HUES6 (cell line): ENCODE measurements at regions not wholly inside any gene's neighbourhood (a gene's known extent, or its start where the extent isn't known, plus 50 kb on each side); places are given as distances from the start of the nearest gene placed in this dataset.

Experiments used
- H3K27ac ChIP-seq: 2 replicates; pipeline ENCODE4 v1.7.0; 2013; ENCODE audit warnings: low read depth, mild to moderate bottlenecking, low read length, inconsistent platforms
- H3K27me3 ChIP-seq: 2 replicates; pipeline ENCODE4 v1.6.1; 2013; ENCODE audit warnings: low read length; ENCODE audit not compliant: control insufficient read depth, insufficient read depth
- H3K36me3 ChIP-seq: 2 replicates; pipeline ENCODE4 v1.6.1; 2013; ENCODE audit warnings: low read length; ENCODE audit not compliant: control insufficient read depth, insufficient read depth
- H3K4me1 ChIP-seq: 2 replicates; pipeline ENCODE4 v1.6.1; 2013; ENCODE audit warnings: low read length; ENCODE audit not compliant: control insufficient read depth, insufficient read depth
- H3K4me3 ChIP-seq: 2 replicates; pipeline ENCODE4 v1.5.1; 2013; ENCODE audit warnings: low read depth, low read length
- H3K9ac ChIP-seq: one replicate; pipeline ENCODE4 v1.6.1; 2013; ENCODE audit warnings: mild to moderate bottlenecking, low read length
- H3K9me3 ChIP-seq: 2 replicates; pipeline ENCODE4 v1.6.1; 2013; ENCODE audit warnings: low read depth, low read length; ENCODE audit not compliant: control insufficient read depth, insufficient read depth

GRCh38 chr18:2207294-2207693, 364.0 kb downstream of the METTL4 start:
- H3K27ac ChIP-seq = no peak overlapping the region
- no peak overlapping the region for H3K4me3 ChIP-seq
- no peaks in the 10 kb centered on the region for H3K4me1 ChIP-seq
- H3K9ac ChIP-seq = no peak overlapping the region
- no peaks in the 10 kb centered on the region for H3K36me3 ChIP-seq
- H3K27me3 ChIP-seq = no peaks in the 10 kb centered on the region
- H3K9me3 ChIP-seq = no peaks in the 10 kb centered on the region

- H3K27me3 ChIP-seq = no peaks in the 10 kb centered on the region
- H3K9ac ChIP-seq = no peak overlapping the region
- no peaks in the 10 kb centered on the region for H3K4me1 ChIP-seq
- 0 out of 2 replicates have a peak, but pooled peaks cover 3% of the 10 kb centered on the region for H3K9me3 ChIP-seq
- no peaks in the 10 kb centered on the region for H3K36me3 ChIP-seq
- no peak overlapping the region for H3K4me3 ChIP-seq
- H3K27ac ChIP-seq = no peak overlapping the region
Measured at GRCh38 chr18:2212598-2213205, 358.6 kb downstream of the METTL4 start.

- no peak overlapping the region for H3K4me3 ChIP-seq
- H3K27me3 ChIP-seq = no peaks in the 10 kb centered on the region
- no peaks in the 10 kb centered on the region for H3K4me1 ChIP-seq
- no peak overlapping the region for H3K27ac ChIP-seq
- H3K36me3 ChIP-seq = no peaks in the 10 kb centered on the region
- no peak overlapping the region for H3K9ac ChIP-seq
- 0 out of 2 replicates have a peak, but pooled peaks cover 3% of the 10 kb centered on the region for H3K9me3 ChIP-seq
Measured at GRCh38 chr18:2213905-2214304, 357.4 kb downstream of the METTL4 start.

GRCh38 chr18:2217356-2217755, 353.9 kb downstream of the METTL4 start:
- Histone ChIP-seq H3K4me3 (no peak overlapping the region), H3K9me3 (0 out of 2 replicates have a peak, but pooled peaks cover 3% of the 10 kb centered on the region), H3K4me1 (no peaks in the 10 kb centered on the region), H3K27me3 (no peaks in the 10 kb centered on the region), H3K9ac (no peak overlapping the region), H3K36me3 (no peaks in the 10 kb centered on the region), H3K27ac (no peak overlapping the region)

GRCh38 chr18:2218101-2218500, 353.2 kb downstream of the METTL4 start:
- no peak overlapping the region for H3K27ac ChIP-seq
- no peaks in the 10 kb centered on the region for H3K27me3 ChIP-seq
- no peak overlapping the region for H3K4me3 ChIP-seq

GRCh38 chr18:2219706-2220105, 351.6 kb downstream of the METTL4 start:
- H3K4me3 ChIP-seq = no peak overlapping the region
- H3K27me3 ChIP-seq = no peaks in the 10 kb centered on the region
- no peaks in the 10 kb centered on the region for H3K36me3 ChIP-seq
- no peak overlapping the region for H3K9ac ChIP-seq
- 0 out of 2 replicates have a peak, but pooled peaks cover 3% of the 10 kb centered on the region for H3K9me3 ChIP-seq
- no peaks in the 10 kb centered on the region for H3K4me1 ChIP-seq
- no peak overlapping the region for H3K27ac ChIP-seq

More at GRCh38 chr18:2218101-2218500, 353.2 kb downstream of the METTL4 start:
- Histone ChIP-seq H3K4me1 (no peaks in the 10 kb centered on the region), H3K9me3 (0 out of 2 replicates have a peak, but pooled peaks cover 3% of the 10 kb centered on the region), H3K36me3 (no peaks in the 10 kb centered on the region), H3K9ac (no peak overlapping the region)

GRCh38 chr18:2222270-2223185, 348.8 kb downstream of the METTL4 start:
- no peaks in the 10 kb centered on the region for H3K4me1 ChIP-seq
- H3K36me3 ChIP-seq = no peaks in the 10 kb centered on the region
- H3K4me3 ChIP-seq = no peak overlapping the region
- H3K27me3 ChIP-seq = no peaks in the 10 kb centered on the region
- H3K9ac ChIP-seq = no peak overlapping the region
- no peak overlapping the region for H3K27ac ChIP-seq
- no peaks in the 10 kb centered on the region for H3K9me3 ChIP-seq

GRCh38 chr18:2223449-2223848, 347.9 kb downstream of the METTL4 start:
- Histone ChIP-seq H3K9me3 (no peaks in the 10 kb centered on the region), H3K27ac (no peak overlapping the region), H3K9ac (no peak overlapping the region), H3K4me1 (no peaks in the 10 kb centered on the region), H3K4me3 (no peak overlapping the region), H3K27me3 (no peaks in the 10 kb centered on the region), H3K36me3 (no peaks in the 10 kb centered on the region)

GRCh38 chr18:2223849-2224248, 347.5 kb downstream of the METTL4 start:
- Histone ChIP-seq H3K4me1 (no peaks in the 10 kb centered on the region), H3K27ac (no peak overlapping the region), H3K9ac (no peak overlapping the region), H3K36me3 (no peaks in the 10 kb centered on the region), H3K4me3 (no peak overlapping the region), H3K27me3 (no peaks in the 10 kb centered on the region), H3K9me3 (no peaks in the 10 kb centered on the region)

GRCh38 chr18:2236232-2236631, 335.1 kb downstream of the METTL4 start:
- Histone ChIP-seq H3K9ac (no peak overlapping the region), H3K4me3 (no peak overlapping the region), H3K4me1 (no peaks in the 10 kb centered on the region), H3K27ac (no peak overlapping the region), H3K27me3 (no peaks in the 10 kb centered on the region), H3K36me3 (no peaks in the 10 kb centered on the region), H3K9me3 (no peaks in the 10 kb centered on the region)

GRCh38 chr18:2237706-2238105, 333.6 kb downstream of the METTL4 start:
- Histone ChIP-seq H3K27me3 (no peaks in the 10 kb centered on the region), H3K27ac (no peak overlapping the region), H3K9ac (no peak overlapping the region)

More at GRCh38 chr18:2237706-2238105, 333.6 kb downstream of the METTL4 start:
- Histone ChIP-seq H3K4me3 (no peak overlapping the region), H3K36me3 (no peaks in the 10 kb centered on the region), H3K9me3 (no peaks in the 10 kb centered on the region), H3K4me1 (no peaks in the 10 kb centered on the region)
